Stimulated activated CD8-positive, alpha-beta memory T cell treated with anti-CD3 and anti-CD28 coated beads, Interleukin-4, amount 100 ng/mL, for 4 hours (primary cell): ENCODE measurements at regions not wholly inside any gene's neighbourhood (a gene's known extent, or its start where the extent isn't known, plus 50 kb on each side); places are given as distances from the start of the nearest gene placed in this dataset.

Experiments used
- DNase-seq, 2 donors: peaks; one replicate each; pipeline ENCODE4 v3.0.0-alpha.2; 2020; ENCODE audit warnings: low read depth in 2 of 2, low spot score in 1 of 2

DNA sequence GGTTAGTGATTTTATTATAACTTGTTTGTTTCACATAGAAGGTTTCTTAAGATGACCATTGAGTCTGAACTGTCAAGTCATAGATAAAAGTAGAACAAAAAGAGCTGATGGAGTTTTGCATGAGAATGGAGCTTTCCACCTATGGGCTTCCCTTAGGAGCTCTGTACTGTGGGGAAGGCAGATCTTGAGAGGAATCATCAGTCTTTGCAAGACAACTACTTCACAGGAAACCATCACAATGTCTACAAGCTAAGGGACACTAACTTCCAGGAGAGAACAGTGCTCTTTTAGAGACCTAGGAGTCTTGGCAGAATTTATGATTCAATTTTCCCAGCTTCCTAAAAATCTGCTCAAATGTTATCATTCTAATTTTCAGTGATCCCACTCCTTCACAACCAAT is 78.2 kb downstream of the FBXO5 start:
- no peak for DNase-seq

DNA sequence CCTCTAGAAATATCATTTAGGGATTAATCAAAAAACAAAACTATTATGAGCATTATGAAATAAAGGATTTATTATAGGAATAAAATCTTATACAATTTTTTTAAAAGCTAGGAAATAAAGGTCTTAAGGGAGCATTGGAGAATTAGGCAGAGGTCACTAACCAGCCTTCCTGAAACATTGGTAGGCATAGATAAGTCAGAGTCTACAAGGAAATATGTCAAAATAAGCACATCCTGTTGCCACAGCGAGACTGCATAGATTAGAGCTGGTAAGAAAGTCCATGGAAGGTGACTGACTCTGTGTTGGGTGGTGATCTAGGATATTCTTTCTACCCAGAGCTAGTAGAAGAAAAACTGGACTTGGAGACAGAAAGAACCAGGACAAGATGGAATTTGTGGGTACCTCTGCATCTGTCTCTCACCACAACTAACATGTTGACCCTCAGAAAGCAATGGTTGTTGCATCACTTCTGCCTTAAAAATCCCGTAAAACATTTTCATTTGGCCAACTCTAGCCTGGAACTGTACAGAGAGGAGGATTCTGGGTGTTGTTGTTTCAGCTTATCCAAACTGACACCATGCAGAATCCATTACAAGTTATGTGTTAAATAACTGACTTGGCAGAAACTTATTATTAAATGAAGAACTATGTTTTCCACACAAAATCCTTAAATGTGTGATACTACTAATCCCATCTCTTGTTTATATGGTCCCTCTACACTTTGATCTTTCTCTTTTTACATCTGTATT is 77.1 kb downstream of the FBXO5 start:
- DNase-seq, result no peak

DNA sequence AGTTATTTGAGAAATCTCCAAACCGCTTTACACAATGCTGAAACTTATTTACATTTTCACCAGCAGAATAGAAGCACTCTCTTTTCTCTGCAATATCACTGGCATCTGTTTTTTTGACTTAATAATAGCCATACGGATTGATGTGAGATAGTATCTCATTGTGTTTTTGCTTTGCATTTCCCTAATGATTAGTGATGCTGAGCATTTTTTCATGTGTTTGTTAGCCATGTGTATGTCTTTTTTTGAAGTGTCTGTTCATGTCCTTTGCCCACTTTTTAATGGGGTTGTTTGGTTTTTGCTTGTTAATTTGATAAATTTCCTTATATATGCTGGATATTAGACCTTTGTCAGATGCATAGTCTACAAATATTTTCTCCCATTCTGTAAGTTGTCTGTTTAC is 73.6 kb downstream of the FBXO5 start:
- DNase-seq, result no peak

- no peak for DNase-seq
These were observed 66.8 kb downstream of the FBXO5 start for GRCh38 chr6:152916035-152916434.

DNA sequence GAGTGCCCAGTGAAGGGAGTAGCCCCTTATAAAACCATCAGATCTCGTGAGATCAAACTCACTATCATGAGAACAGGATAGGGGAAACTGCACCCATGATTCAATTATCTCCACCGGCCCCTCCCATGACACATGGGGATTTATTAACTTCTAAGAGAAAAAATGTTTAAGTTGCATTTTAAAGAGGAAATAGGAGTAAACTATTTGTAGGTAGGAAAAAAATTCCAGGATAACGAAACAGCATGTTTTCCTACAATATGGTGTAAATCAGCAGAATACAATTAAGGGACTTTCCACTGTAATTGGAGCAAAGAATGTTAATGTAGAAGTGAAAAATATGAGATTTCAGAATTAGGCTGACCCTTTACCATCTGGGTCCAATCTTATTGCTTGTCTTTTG is 63.9 kb downstream of the FBXO5 start:
- no peak for DNase-seq

GRCh38 chr6:152920016-152920415 is 62.8 kb downstream of the FBXO5 start:
- no peak for DNase-seq
